GM13976 (cell line): ENCODE measurements at regions not wholly inside any gene's neighbourhood (a gene's known extent, or its start where the extent isn't known, plus 50 kb on each side); places are given as distances from the start of the nearest gene placed in this dataset.

Experiments
- DNase-seq: peaks from one replicate; pipeline ENCODE4 v3.0.0; 2012; ENCODE audit warnings: low spot score
- CTCF ChIP-seq: IDR thresholded peaks from 2 replicates; pipeline ENCODE4 v1.5.1; 2012; ENCODE audit warnings: borderline replicate concordance, mild to moderate bottlenecking; ENCODE audit not compliant: insufficient read depth; ENCODE audit errors: extremely low read depth, missing control alignments, control extremely low read depth
- in situ Hi-C: fragments of 300-500 bp; cut with MboI; formaldehyde crosslinking; loops from one replicate; pipeline ENCODE4 v1.12.0; 2022; ENCODE audit warnings: low sequenced_read_pairs, mixed read lengths, inconsistent platforms; ENCODE audit not compliant: unreplicated experiment

- DNase-seq, result no peak
- TF ChIP-seq CTCF, result no peak
- in situ Hi-C loops, result no loop called here
Observed at GRCh38 chr3:24756101-24756888, 261.6 kb upstream of the THRB start.

GRCh38 chr3:24763393-24763792, 268.7 kb upstream of the THRB start:
- no peak for TF ChIP-seq CTCF
- no peak for DNase-seq
- in situ Hi-C loops, result no loop called here

- no peak for TF ChIP-seq CTCF
- in situ Hi-C loops, result no loop called here
- no peak for DNase-seq
Observed at GRCh38 chr3:24764236-24764915, 269.7 kb upstream of the THRB start.

GRCh38 chr3:24765399-24765798, 270.7 kb upstream of the THRB start:
- TF ChIP-seq CTCF, result no peak
- DNase-seq, result no peak
- in situ Hi-C loops, result no loop called here

- in situ Hi-C loops, result no loop called here
- TF ChIP-seq CTCF, result no peak
- no peak for DNase-seq
Observed at GRCh38 chr3:24769918-24770317, 275.3 kb upstream of the THRB start.

GRCh38 chr3:24773798-24774197, 279.1 kb upstream of the THRB start:
- DNase-seq, result peak; percentile 15
- peak; percentile 62 for TF ChIP-seq CTCF
- in situ Hi-C loops, result no loop called here
